Activated CD4-positive, alpha-beta memory T cell treated with anti-CD3 and anti-CD28 coated beads for 36 hours (primary cell): ENCODE measurements at regions not wholly inside any gene's neighbourhood (a gene's known extent, or its start where the extent isn't known, plus 50 kb on each side); places are given as distances from the start of the nearest gene placed in this dataset.

Experiments
- CTCF ChIA-PET: fragments of 350-600 bp; sonication (Branson Sonifier 250); formaldehyde crosslinking; loops from one replicate; lab custom pipeline; 2021; ENCODE audit warnings: antibody characterized with exemption, inconsistent platforms; lab: Charles Lee
- POLR2A ChIA-PET: fragments of 350-600 bp; sonication (Branson Sonifier 250); formaldehyde crosslinking; loops from one replicate; lab custom pipeline; 2021; ENCODE audit warnings: antibody characterized with exemption; lab: Charles Lee
- DNase-seq: peaks from one replicate; pipeline ENCODE4 v3.0.0-alpha.2; 2020
- H3K27ac Mint-ChIP-seq: one replicate; pipeline ENCODE4 v1.8.0; 2021; ENCODE audit warnings: mixed read lengths
- H3K27me3 Mint-ChIP-seq: one replicate; pipeline ENCODE4 v1.8.0; 2021; ENCODE audit warnings: mixed read lengths
- H3K36me3 Mint-ChIP-seq: one replicate; pipeline ENCODE4 v1.8.0; 2021; ENCODE audit warnings: mixed read lengths
- H3K4me1 Mint-ChIP-seq: one replicate; pipeline ENCODE4 v1.8.0; 2021; ENCODE audit warnings: low read depth, mixed read lengths
- H3K4me3 Mint-ChIP-seq: one replicate; pipeline ENCODE4 v1.8.0; 2021; ENCODE audit warnings: mild to moderate bottlenecking, mixed read lengths
- H3K9me3 Mint-ChIP-seq: one replicate; pipeline ENCODE4 v1.8.0; 2021; ENCODE audit warnings: mixed read lengths
- intact Hi-C: fragments of 100-400 bp; cut with micrococcal nuclease; formaldehyde crosslinking; loops from one replicate; pipeline ENCODE4 v1.15.1; 2023

GRCh38 chr7:145169908-145170307 is 334.1 kb upstream of the TPK1 start:
- Mint-ChIP-seq H3K4me3 (no peak overlapping the region), H3K27ac (no peak overlapping the region), H3K4me1 (no peaks in the 10 kb centered on the region), H3K36me3 (no peaks in the 10 kb centered on the region), H3K27me3 (peaks cover 2% of the 10 kb centered on the region), H3K9me3 (no peaks in the 10 kb centered on the region)
- ChIA-PET POLR2A (no interaction called here), CTCF (no interaction called here)
- intact Hi-C loops, result no loop called here
- DNase-seq, result no peak

GRCh38 chr7:145168879-145169278 is 333.0 kb upstream of the TPK1 start:
- CTCF ChIA-PET, result no interaction called here
- intact Hi-C loops, result no loop called here
- H3K4me1 Mint-ChIP-seq, result no peaks in the 10 kb centered on the region
- H3K36me3 Mint-ChIP-seq, result no peaks in the 10 kb centered on the region
- H3K9me3 Mint-ChIP-seq, result no peaks in the 10 kb centered on the region
- POLR2A ChIA-PET, result no interaction called here
- no peak overlapping the region for H3K27ac Mint-ChIP-seq
- H3K27me3 Mint-ChIP-seq, result peaks cover 2% of the 10 kb centered on the region
- DNase-seq, result no peak
- no peak overlapping the region for H3K4me3 Mint-ChIP-seq

GRCh38 chr7:145168427-145168826 is 332.6 kb upstream of the TPK1 start:
- ChIA-PET POLR2A (no interaction called here), CTCF (no interaction called here)
- Mint-ChIP-seq H3K27ac (no peak overlapping the region), H3K36me3 (no peaks in the 10 kb centered on the region), H3K27me3 (peaks cover 2% of the 10 kb centered on the region), H3K4me1 (no peaks in the 10 kb centered on the region), H3K9me3 (no peaks in the 10 kb centered on the region), H3K4me3 (no peak overlapping the region)
- intact Hi-C loops, result no loop called here
- no peak for DNase-seq

GRCh38 chr7:145156834-145157233 is 321.0 kb upstream of the TPK1 start:
- no peak overlapping the region for H3K27ac Mint-ChIP-seq
- POLR2A ChIA-PET, result no interaction called here
- intact Hi-C loops, result no loop called here
- DNase-seq, result no peak
- H3K4me3 Mint-ChIP-seq, result no peak overlapping the region
- no peaks in the 10 kb centered on the region for H3K27me3 Mint-ChIP-seq
- H3K36me3 Mint-ChIP-seq, result no peaks in the 10 kb centered on the region
- no peaks in the 10 kb centered on the region for H3K9me3 Mint-ChIP-seq
- CTCF ChIA-PET, result no interaction called here
- no peaks in the 10 kb centered on the region for H3K4me1 Mint-ChIP-seq

GRCh38 chr7:145152589-145152988 is 316.7 kb upstream of the TPK1 start:
- Mint-ChIP-seq H3K9me3 (no peaks in the 10 kb centered on the region), H3K4me1 (no peaks in the 10 kb centered on the region), H3K36me3 (no peaks in the 10 kb centered on the region), H3K27me3 (peaks cover 1% of the 10 kb centered on the region), H3K27ac (no peak overlapping the region), H3K4me3 (no peak overlapping the region)
- no peak for DNase-seq
- CTCF ChIA-PET, result no interaction called here
- intact Hi-C loops, result no loop called here
- POLR2A ChIA-PET, result no interaction called here

- peaks cover 1% of the 10 kb centered on the region for H3K27me3 Mint-ChIP-seq
- CTCF ChIA-PET, result no interaction called here
- H3K36me3 Mint-ChIP-seq, result no peaks in the 10 kb centered on the region
- POLR2A ChIA-PET, result no interaction called here
- H3K27ac Mint-ChIP-seq, result no peak overlapping the region
- intact Hi-C loops, result no loop called here
- no peaks in the 10 kb centered on the region for H3K9me3 Mint-ChIP-seq
- H3K4me3 Mint-ChIP-seq, result no peak overlapping the region
- no peak for DNase-seq
- no peaks in the 10 kb centered on the region for H3K4me1 Mint-ChIP-seq
Observed at GRCh38 chr7:145151676-145152075, 315.8 kb upstream of the TPK1 start.

GRCh38 chr7:145147865-145148264 is 312.0 kb upstream of the TPK1 start:
- DNase-seq, result no peak
- intact Hi-C loops, result no loop called here
- no peaks in the 10 kb centered on the region for H3K9me3 Mint-ChIP-seq
- H3K27me3 Mint-ChIP-seq, result peaks cover 1% of the 10 kb centered on the region
- ChIA-PET POLR2A (no interaction called here), CTCF (no interaction called here)
- H3K27ac Mint-ChIP-seq, result no peak overlapping the region
- H3K4me3 Mint-ChIP-seq, result no peak overlapping the region
- H3K4me1 Mint-ChIP-seq, result no peaks in the 10 kb centered on the region
- H3K36me3 Mint-ChIP-seq, result no peaks in the 10 kb centered on the region

GRCh38 chr7:145143685-145144084 is 307.8 kb upstream of the TPK1 start:
- no peaks in the 10 kb centered on the region for H3K4me1 Mint-ChIP-seq
- no peaks in the 10 kb centered on the region for H3K36me3 Mint-ChIP-seq
- ChIA-PET CTCF (no interaction called here), POLR2A (interaction anchor here (0.6 kb wide), 1 partner anchor 292 kb away, joined by 3 read pairs; no protein-coding TSS in a partner anchor)
- no peaks in the 10 kb centered on the region for H3K9me3 Mint-ChIP-seq
- no peak for DNase-seq
- H3K4me3 Mint-ChIP-seq, result no peak overlapping the region
- no peaks in the 10 kb centered on the region for H3K27me3 Mint-ChIP-seq
- H3K27ac Mint-ChIP-seq, result no peak overlapping the region
- intact Hi-C loops, result no loop called here

- Mint-ChIP-seq H3K9me3 (no peaks in the 10 kb centered on the region), H3K4me1 (no peaks in the 10 kb centered on the region), H3K27ac (no peak overlapping the region), H3K4me3 (no peak overlapping the region), H3K27me3 (peaks cover 2% of the 10 kb centered on the region), H3K36me3 (no peaks in the 10 kb centered on the region)
- intact Hi-C loops, result no loop called here
- POLR2A ChIA-PET, result no interaction called here
- no peak for DNase-seq
- CTCF ChIA-PET, result no interaction called here
Observed at GRCh38 chr7:145134377-145134776, 298.5 kb upstream of the TPK1 start.

GRCh38 chr7:145123502-145123901 is 287.6 kb upstream of the TPK1 start:
- no peaks in the 10 kb centered on the region for H3K36me3 Mint-ChIP-seq
- peaks cover 7% of the 10 kb centered on the region for H3K9me3 Mint-ChIP-seq
- ChIA-PET POLR2A (no interaction called here), CTCF (no interaction called here)
- no peak for DNase-seq
- no peak overlapping the region for H3K4me3 Mint-ChIP-seq
- intact Hi-C loops, result no loop called here
- H3K27ac Mint-ChIP-seq, result no peak overlapping the region
- H3K27me3 Mint-ChIP-seq, result no peaks in the 10 kb centered on the region
- H3K4me1 Mint-ChIP-seq, result no peaks in the 10 kb centered on the region

GRCh38 chr7:145106001-145106400 is 270.1 kb upstream of the TPK1 start:
- Mint-ChIP-seq H3K27me3 (peaks cover 1% of the 10 kb centered on the region), H3K27ac (no peak overlapping the region), H3K4me1 (no peaks in the 10 kb centered on the region), H3K36me3 (no peaks in the 10 kb centered on the region), H3K4me3 (no peak overlapping the region), H3K9me3 (no peaks in the 10 kb centered on the region)
- ChIA-PET CTCF (no interaction called here), POLR2A (no interaction called here)
- DNase-seq, result no peak
- intact Hi-C loops, result no loop called here

- Mint-ChIP-seq H3K9me3 (no peaks in the 10 kb centered on the region), H3K27me3 (peaks cover 1% of the 10 kb centered on the region), H3K4me3 (no peak overlapping the region), H3K4me1 (no peaks in the 10 kb centered on the region), H3K36me3 (no peaks in the 10 kb centered on the region), H3K27ac (no peak overlapping the region)
- intact Hi-C loops, result no loop called here
- ChIA-PET CTCF (no interaction called here), POLR2A (no interaction called here)
- no peak for DNase-seq
Observed at GRCh38 chr7:145105561-145105960, 269.7 kb upstream of the TPK1 start.

- Mint-ChIP-seq H3K27me3 (peaks cover 1% of the 10 kb centered on the region), H3K36me3 (no peaks in the 10 kb centered on the region), H3K4me3 (no peak overlapping the region), H3K27ac (no peak overlapping the region), H3K4me1 (no peaks in the 10 kb centered on the region), H3K9me3 (no peaks in the 10 kb centered on the region)
- ChIA-PET CTCF (no interaction called here), POLR2A (no interaction called here)
- no peak for DNase-seq
- intact Hi-C loops, result no loop called here
Observed at GRCh38 chr7:145104400-145104799, 268.5 kb upstream of the TPK1 start.
